ENCODE measurements at regions not wholly inside any gene's neighbourhood (a gene's known extent, or its start where the extent isn't known, plus 50 kb on each side); places are given as distances from the start of the nearest gene placed in this dataset.

GRCh38 chr13:67554746-67555452, 324.8 kb upstream of the PCDH9 start:
- H3K27ac ChIP-seq (ENCODE audit: extremely low read depth, low read depth, low read length): no peak overlapping the region
- H3K4me3 ChIP-seq (ENCODE audit: low read depth, low read length): no peak overlapping the region
- ChIA-PET CTCF (interaction anchor here (0.6 kb wide), 1 partner anchor 306 kb away, joined by 3 read pairs; no protein-coding TSS in a partner anchor), POLR2A (no interaction called here)
- no peaks in the 10 kb centered on the region for H3K9me3 ChIP-seq (ENCODE audit: control insufficient read depth, insufficient read depth, low read depth, low read length)
- no peak for TF ChIP-seq PRDM6 (tag by site-specific recombination; IDR thresholded peaks at IDR 0.05)
- TF ChIP-seq ZNF184 (tag by site-specific recombination; IDR thresholded peaks at IDR 0.05): no peak
- no peak for TF ChIP-seq MYNN (tag by site-specific recombination; IDR thresholded peaks at IDR 0.05; ENCODE audit: borderline replicate concordance)
- no peak for TF ChIP-seq ZNF24 (tag by site-specific recombination; IDR thresholded peaks at IDR 0.05)
- TF ChIP-seq ZBTB10 (tag by site-specific recombination; IDR thresholded peaks at IDR 0.05): no peak
- TF ChIP-seq WT1 (tag by site-specific recombination; IDR thresholded peaks at IDR 0.05): no peak
- TF ChIP-seq TSHZ1 (tag by site-specific recombination; IDR thresholded peaks at IDR 0.05; ENCODE audit: borderline replicate concordance): no peak
- TF ChIP-seq ZNF274 (IDR thresholded peaks at IDR 0.05; ENCODE audit: low read length): no peak
- no peak for TF ChIP-seq ZNF274 (tag by site-specific recombination; IDR thresholded peaks at IDR 0.05; ENCODE audit: borderline replicate concordance)
- TF ChIP-seq ZNF530 (tag by site-specific recombination; IDR thresholded peaks at IDR 0.05; ENCODE audit: low read depth): no peak
- TF ChIP-seq ZNF600 (tag by site-specific recombination; IDR thresholded peaks at IDR 0.05): no peak
- no peak for TF ChIP-seq REST (tag by site-specific recombination; IDR thresholded peaks at IDR 0.05)
- no peak for TF ChIP-seq ZNF560 (tag by site-specific recombination; IDR thresholded peaks at IDR 0.05; ENCODE audit: borderline replicate concordance)
- no peak for TF ChIP-seq ZNF548 (tag by site-specific recombination; IDR thresholded peaks at IDR 0.05)
- TF ChIP-seq GLI4 (tag by site-specific recombination; IDR thresholded peaks at IDR 0.05): no peak
- no peak for TF ChIP-seq ZNF521 (tag by site-specific recombination; IDR thresholded peaks at IDR 0.05)
- no peak for TF ChIP-seq ZNF26 (tag by site-specific recombination; IDR thresholded peaks at IDR 0.05)
- no peak for TF ChIP-seq SP7 (tag by site-specific recombination; IDR thresholded peaks at IDR 0.05)
- TF ChIP-seq ZNF555 (tag by site-specific recombination; conservative IDR thresholded peaks at IDR 0.05): no peak
- no peak for TF ChIP-seq ZNF37A (tag by site-specific recombination; IDR thresholded peaks at IDR 0.05)
- TF ChIP-seq YY2 (tag by site-specific recombination; IDR thresholded peaks at IDR 0.05): no peak
- no peaks in the 10 kb centered on the region for H3K4me1 ChIP-seq (ENCODE audit: control insufficient read depth, insufficient read depth, low read length)
- no peaks in the 10 kb centered on the region for H3K36me3 ChIP-seq (ENCODE audit: control insufficient read depth in 2 of 2, insufficient read depth in 1 of 2, low read length in 2 of 2)
